A549 (cell line): ENCODE measurements at regions not wholly inside any gene's neighbourhood (a gene's known extent, or its start where the extent isn't known, plus 50 kb on each side); places are given as distances from the start of the nearest gene placed in this dataset.

Experiments
- CHD2 ChIP-seq: fragments of 150-350 bp; IDR thresholded peaks from 2 replicates; pipeline ENCODE4 v1.6.1; 2014; ENCODE audit warnings: low read length; ENCODE audit not compliant: partially characterized antibody
- CTCF ChIP-seq: fragments of >200 bp; sonication (Bioruptor Twin); formaldehyde crosslinking; IDR thresholded peaks from 3 replicates; pipeline ENCODE4 v1.5.1; 2016
- MAX ChIP-seq: IDR thresholded peaks from 2 replicates; pipeline ENCODE4 v1.6.1; 2012
- MYC ChIP-seq: IDR thresholded peaks from 2 replicates; pipeline ENCODE4 v1.6.1; 2012; ENCODE audit warnings: mild to moderate bottlenecking, inconsistent platforms, low read length, improper control_type of control experiment, borderline replicate concordance
- POLR2A ChIP-seq: IDR thresholded peaks from 2 replicates; pipeline ENCODE4 v1.6.1; 2012; ENCODE audit warnings: mild to moderate bottlenecking, low read length
- REST ChIP-seq: fragments of 200-600 bp; sonication (generic); IDR thresholded peaks from 2 replicates; pipeline ENCODE4 v1.6.1; 2016; ENCODE audit warnings: antibody characterized with exemption, mild to moderate bottlenecking, moderate library complexity
- RFX5 ChIP-seq: fragments of 450-650 bp; IDR thresholded peaks from 2 replicates; pipeline ENCODE4 v1.7.1; 2014; ENCODE audit warnings: antibody characterized with exemption, mild to moderate bottlenecking, moderate library complexity
- ZFP36 ChIP-seq: fragments of 450-650 bp; IDR thresholded peaks from 2 replicates; pipeline ENCODE4 v1.6.1; 2014; ENCODE audit warnings: borderline replicate concordance; ENCODE audit not compliant: partially characterized antibody

GRCh38 chr17:13102477-13102876, 84.7 kb upstream of the ELAC2 start:
- TF ChIP-seq CTCF (no peak), CHD2 (no peak), ZFP36 (no peak), POLR2A (no peak), REST (no peak), MYC (no peak), RFX5 (no peak), MAX (no peak)
